ENCODE measurements at regions not wholly inside any gene's neighbourhood (a gene's known extent, or its start where the extent isn't known, plus 50 kb on each side); places are given as distances from the start of the nearest gene placed in this dataset.

GRCh38 chr15:70427167-70428120 is 329.7 kb upstream of the TLE3 start (continued):
- no peak for TF ChIP-seq NFYB (IDR thresholded peaks at IDR 0.05; ENCODE audit: insufficient read depth, low read depth, low read length)
- no peak for TF ChIP-seq MTA2 (IDR thresholded peaks at IDR 0.05; ENCODE audit: low read depth)
- TF ChIP-seq ESRRA (IDR thresholded peaks at IDR 0.05; ENCODE audit: low read length) = no peak
- no peak for TF ChIP-seq HDAC6 (IDR thresholded peaks at IDR 0.05; ENCODE audit: unreplicated experiment)

- Histone ChIP-seq H3K4me1 (ENCODE audit: control insufficient read depth, insufficient read depth, low read length) (no peaks in the 10 kb centered on the region; the same call in 1 of the 2 replicates), H3K9ac (ENCODE audit: control insufficient read depth, insufficient read depth, low read length) (no peak overlapping the region), H3K9me3 (replicated peaks; ENCODE audit: control insufficient read depth, insufficient read depth, low read length) (peaks cover 2% of the 10 kb centered on the region; the same call in 1 of the 3 replicates), H3K4me3 (no peak overlapping the region), H3K4me2 (ENCODE audit: control insufficient read depth, insufficient read depth) (no peak overlapping the region), H4K20me1 (ENCODE audit: control insufficient read depth, insufficient read depth) (no peaks in the 10 kb centered on the region), H3K36me3 (ENCODE audit: control insufficient read depth in 2 of 2, insufficient read depth in 2 of 2, low read length in 1 of 2) (no peaks in the 10 kb centered on the region), H2AFZ (ENCODE audit: control insufficient read depth, low read depth, low read length) (no peak overlapping the region), H3K27ac (ENCODE audit: control insufficient read depth, insufficient read depth) (no peak overlapping the region), H3K27me3 (replicated peaks in 1 of 2; ENCODE audit: control insufficient read depth in 2 of 2, insufficient read depth in 2 of 2, low read length in 1 of 2) (peaks cover 2 to 5% of the 10 kb centered on the region in 2 experiments; a peak in 2 of 4 replicates), H3K79me2 (ENCODE audit: control insufficient read depth, insufficient read depth, low read length) (no peaks in the 10 kb centered on the region)
- ChIA-PET POLR2A (no interaction called here), SMC1A (ENCODE audit: uncharacterized antibody, unreplicated experiment) (interaction anchor here (0.5 kb wide), 1 partner anchor 136 kb away, joined by 3 read pairs; no protein-coding TSS in a partner anchor), CTCF (no interaction called here), RAD21 (ENCODE audit: unreplicated experiment) (no interaction called here)
- BruUV-seq (replicated peaks) = no TSS peak
- no peak for DNase-seq (ENCODE audit: low read depth, low spot score)
- in situ Hi-C loops (cut with MboI) = no loop called here
- 59% methylated on average over 17 of the region's 17 CpGs for WGBS (ENCODE audit: insufficient coverage, insufficient replicate concordance, low lambda C conversion rate, missing lambda C conversion rate)
- no peak for FAIRE-seq
- ATAC-seq = no peak
- intact Hi-C loops (cut with micrococcal nuclease; ENCODE audit: unreplicated experiment) = no loop called here
- TF ChIP-seq PML (IDR thresholded peaks at IDR 0.05; ENCODE audit: low read length) (no peak), IRF5 (IDR thresholded peaks at IDR 0.05; ENCODE audit: borderline replicate concordance) (no peak), EP300 (IDR thresholded peaks at IDR 0.05; ENCODE audit: borderline replicate concordance in 1 of 2, control insufficient read depth in 1 of 2, low read depth in 2 of 2, low read length in 2 of 2) (no peak), ZBTB33 (IDR thresholded peaks at IDR 0.05) (no peak), RAD21 (IDR thresholded peaks at IDR 0.05; ENCODE audit: insufficient read depth, low read depth, low read length) (no peak), BCL3 (IDR thresholded peaks at IDR 0.05; ENCODE audit: borderline replicate concordance, insufficient read depth, low read depth, low read length, poor library complexity, severe bottlenecking) (no peak), BRCA1 (IDR thresholded peaks at IDR 0.05; ENCODE audit: low read depth, low read length) (no peak), SIN3A (IDR thresholded peaks at IDR 0.05; ENCODE audit: low read depth, low read length) (no peak)
Measured at GRCh38 chr15:70426096-70426821, 328.5 kb upstream of the TLE3 start.
